ENCODE measurements at regions not wholly inside any gene's neighbourhood (a gene's known extent, or its start where the extent isn't known, plus 50 kb on each side); places are given as distances from the start of the nearest gene placed in this dataset.

- TF ChIP-seq ZNF263 (CRISPR knock-in tag; IDR thresholded peaks at IDR 0.05; ENCODE audit: low read depth) (no peak), TCF7 (CRISPR knock-in tag; IDR thresholded peaks at IDR 0.05; ENCODE audit: low read depth) (no peak), NFE2L1 (CRISPR knock-in tag; IDR thresholded peaks at IDR 0.05) (no peak), PRRX2 (CRISPR knock-in tag; IDR thresholded peaks at IDR 0.05) (no peak), MAX (CRISPR knock-in tag; IDR thresholded peaks at IDR 0.05) (no peak)
Observed at GRCh38 chr11:10375280-10375971, 70.6 kb downstream of the ADM start.
